Hepatocyte (in vitro differentiated cells): ENCODE measurements at regions not wholly inside any gene's neighbourhood (a gene's known extent, or its start where the extent isn't known, plus 50 kb on each side); places are given as distances from the start of the nearest gene placed in this dataset.

Experiments used
- DNase-seq: peaks from one replicate; pipeline ENCODE4 v3.0.0-alpha.2; 2016; ENCODE audit warnings: low spot score
- H2AFZ ChIP-seq: fragments of 200-600 bp; sonication (generic); 2 replicates; pipeline ENCODE4 v1.6.0; 2016; ENCODE audit warnings: antibody characterized with exemption, mild to moderate bottlenecking
- H3K27ac ChIP-seq: fragments of 200-600 bp; sonication (generic); 2 replicates; pipeline ENCODE4 v1.5.1; 2016; ENCODE audit warnings: mild to moderate bottlenecking
- H3K27me3 ChIP-seq: fragments of 200-600 bp; sonication (generic); 2 replicates; pipeline ENCODE4 v1.6.1; 2016
- H3K36me3 ChIP-seq: fragments of 200-600 bp; sonication (generic); replicated peaks from 2 replicates; pipeline ENCODE4 v1.5.1; 2016; ENCODE audit warnings: low read depth; ENCODE audit not compliant: insufficient read depth
- H3K4me1 ChIP-seq: fragments of 200-600 bp; sonication (generic); 2 replicates; pipeline ENCODE4 v1.5.1; 2016; ENCODE audit warnings: mild to moderate bottlenecking, moderate library complexity; ENCODE audit not compliant: insufficient read depth
- H3K4me2 ChIP-seq: fragments of 200-600 bp; sonication (generic); 2 replicates; pipeline ENCODE4 v1.6.0; 2016
- H3K4me3 ChIP-seq: fragments of 200-600 bp; sonication (generic); 2 replicates; pipeline ENCODE4 v1.5.1; 2016; ENCODE audit warnings: mild to moderate bottlenecking
- H3K79me2 ChIP-seq: fragments of 200-600 bp; sonication (generic); 2 replicates; pipeline ENCODE4 v1.6.0; 2017; ENCODE audit warnings: mild to moderate bottlenecking
- H3K9me2 ChIP-seq: fragments of 200-600 bp; sonication (generic); replicated peaks from 2 replicates; pipeline ENCODE4 v1.6.0; 2017; ENCODE audit warnings: mild to moderate bottlenecking; ENCODE audit not compliant: insufficient read depth
- H3K9me3 ChIP-seq: fragments of 200-600 bp; sonication (generic); 2 replicates; pipeline ENCODE4 v1.5.1; 2016; ENCODE audit warnings: low read depth, mild to moderate bottlenecking
- H4K20me1 ChIP-seq: fragments of 200-600 bp; sonication (generic); 2 replicates; pipeline ENCODE4 v1.6.0; 2016; ENCODE audit warnings: mild to moderate bottlenecking; ENCODE audit not compliant: insufficient read depth, poor library complexity, severe bottlenecking
- EZH2 ChIP-seq: fragments of 200-600 bp; sonication (generic); IDR thresholded peaks from 2 replicates; pipeline ENCODE4 v1.6.1; 2016; ENCODE audit warnings: antibody characterized with exemption, mild to moderate bottlenecking, borderline replicate concordance
- EZH2phosphoT487 ChIP-seq: fragments of 200-600 bp; sonication (generic); IDR thresholded peaks from one replicate; pipeline ENCODE4 v1.6.1; 2018; ENCODE audit warnings: antibody characterized with exemption, mild to moderate bottlenecking, low read depth, moderate library complexity; ENCODE audit not compliant: unreplicated experiment, severe bottlenecking
- WGBS: methylation state at CpG from one replicate; pipeline ENCODE4 v1.1.6; 2016; ENCODE audit warnings: low lambda C conversion rate; ENCODE audit errors: missing lambda C conversion rate; 5-methylcytosine and 5-hydroxymethylcytosine counted together
- TF ChIP-seq, protein P1 (sequence below): fragments of 200-600 bp; sonication (generic); IDR thresholded peaks from 2 replicates; pipeline ENCODE4 v1.5.1; 2016; ENCODE audit warnings: antibody characterized with exemption, mild to moderate bottlenecking; ENCODE audit not compliant: poor library complexity

- TF ChIP-seq, protein P1, sequence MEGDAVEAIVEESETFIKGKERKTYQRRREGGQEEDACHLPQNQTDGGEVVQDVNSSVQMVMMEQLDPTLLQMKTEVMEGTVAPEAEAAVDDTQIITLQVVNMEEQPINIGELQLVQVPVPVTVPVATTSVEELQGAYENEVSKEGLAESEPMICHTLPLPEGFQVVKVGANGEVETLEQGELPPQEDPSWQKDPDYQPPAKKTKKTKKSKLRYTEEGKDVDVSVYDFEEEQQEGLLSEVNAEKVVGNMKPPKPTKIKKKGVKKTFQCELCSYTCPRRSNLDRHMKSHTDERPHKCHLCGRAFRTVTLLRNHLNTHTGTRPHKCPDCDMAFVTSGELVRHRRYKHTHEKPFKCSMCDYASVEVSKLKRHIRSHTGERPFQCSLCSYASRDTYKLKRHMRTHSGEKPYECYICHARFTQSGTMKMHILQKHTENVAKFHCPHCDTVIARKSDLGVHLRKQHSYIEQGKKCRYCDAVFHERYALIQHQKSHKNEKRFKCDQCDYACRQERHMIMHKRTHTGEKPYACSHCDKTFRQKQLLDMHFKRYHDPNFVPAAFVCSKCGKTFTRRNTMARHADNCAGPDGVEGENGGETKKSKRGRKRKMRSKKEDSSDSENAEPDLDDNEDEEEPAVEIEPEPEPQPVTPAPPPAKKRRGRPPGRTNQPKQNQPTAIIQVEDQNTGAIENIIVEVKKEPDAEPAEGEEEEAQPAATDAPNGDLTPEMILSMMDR = no peak
- no peak for TF ChIP-seq EZH2
- TF ChIP-seq EZH2phosphoT487 = no peak
- WGBS = 67% methylated on average over 4 of the region's 4 CpGs
- Histone ChIP-seq H3K27me3 (peaks cover 3% of the 10 kb centered on the region), H3K36me3 (no peaks in the 10 kb centered on the region), H3K4me1 (no peaks in the 10 kb centered on the region), H3K27ac (no peak overlapping the region), H2AFZ (no peak overlapping the region), H3K9me3 (no peaks in the 10 kb centered on the region), H3K4me2 (no peak overlapping the region), H3K4me3 (no peak overlapping the region), H3K9me2 (no peaks in the 10 kb centered on the region), H4K20me1 (no peaks in the 10 kb centered on the region), H3K79me2 (no peaks in the 10 kb centered on the region)
- no peak for DNase-seq
Measured at GRCh38 chr5:87791869-87792268, 379.1 kb upstream of the CCNH start.

DNA sequence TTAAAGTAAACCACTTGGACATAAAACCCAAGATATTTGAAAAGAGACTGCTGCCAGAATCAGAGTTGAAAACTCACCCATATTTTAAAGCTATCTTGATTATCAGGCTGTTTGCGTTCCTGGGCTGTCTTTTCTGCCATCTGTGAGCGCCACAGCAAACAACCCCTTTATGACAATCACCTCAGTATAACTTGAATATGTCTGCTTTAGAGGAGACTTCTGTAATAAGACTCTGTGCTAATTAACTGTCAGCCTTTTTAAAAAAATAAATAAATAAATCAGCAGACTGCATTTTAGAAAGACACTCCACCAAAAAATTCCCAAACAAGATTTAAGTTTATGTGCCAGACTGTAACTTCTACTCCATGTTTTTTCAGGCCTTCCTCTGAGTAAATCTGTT lies 375.7 kb upstream of the CCNH start:
- H3K27ac ChIP-seq = no peak overlapping the region
- H3K9me3 ChIP-seq = no peaks in the 10 kb centered on the region
- TF ChIP-seq EZH2phosphoT487 (no peak), EZH2 (no peak)
- TF ChIP-seq, protein P1 = no peak
- WGBS = 48% methylated on average over 2 of the region's 2 CpGs
- DNase-seq = no peak
- H2AFZ ChIP-seq = no peak overlapping the region
- no peaks in the 10 kb centered on the region for H3K9me2 ChIP-seq
- no peak overlapping the region for H3K4me2 ChIP-seq
- no peaks in the 10 kb centered on the region for H3K4me1 ChIP-seq
- no peak overlapping the region for H3K4me3 ChIP-seq
- H3K79me2 ChIP-seq = no peaks in the 10 kb centered on the region
- no peaks in the 10 kb centered on the region for H3K36me3 ChIP-seq
- H4K20me1 ChIP-seq = no peaks in the 10 kb centered on the region
- H3K27me3 ChIP-seq = peaks cover 10% of the 10 kb centered on the region

DNA sequence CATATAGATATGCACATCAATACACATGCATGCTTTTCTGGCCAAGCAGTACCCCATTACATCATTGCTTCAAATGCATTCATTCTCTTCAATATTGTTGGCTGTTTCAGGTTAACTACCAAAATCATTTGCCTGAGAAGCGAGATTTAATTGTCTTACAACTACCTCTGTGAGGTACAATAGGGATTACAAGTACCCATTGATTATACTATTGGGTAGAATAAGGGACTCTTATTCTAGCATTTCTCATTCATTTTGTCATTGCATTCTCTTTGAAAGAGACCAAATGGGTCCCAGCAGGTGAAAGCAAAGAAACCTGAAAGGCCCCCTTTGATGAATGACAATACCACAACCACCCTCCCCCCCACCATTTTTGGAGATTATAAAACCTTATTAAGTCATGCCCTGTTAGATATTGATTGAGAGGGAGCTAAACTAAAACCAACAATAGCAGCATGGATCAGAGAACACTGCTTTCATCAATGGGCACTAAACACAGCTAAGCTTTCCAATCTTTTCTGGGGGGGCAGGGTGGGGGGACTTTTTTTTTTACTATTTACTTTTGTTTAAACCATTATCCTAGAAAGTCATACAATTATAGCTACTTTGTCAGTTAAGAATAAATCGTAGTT lies 375.0 kb upstream of the CCNH start:
- peaks cover 16% of the 10 kb centered on the region for H3K27me3 ChIP-seq
- H3K36me3 ChIP-seq = no peaks in the 10 kb centered on the region
- H3K4me2 ChIP-seq = no peak overlapping the region
- H2AFZ ChIP-seq = no peak overlapping the region
- H4K20me1 ChIP-seq = no peaks in the 10 kb centered on the region
- 45% methylated on average over 2 of the region's 2 CpGs for WGBS
- no peak for DNase-seq
- TF ChIP-seq EZH2phosphoT487 (no peak), EZH2 (no peak)
- TF ChIP-seq, protein P1 = no peak
- no peak overlapping the region for H3K27ac ChIP-seq
- no peaks in the 10 kb centered on the region for H3K9me2 ChIP-seq
- no peaks in the 10 kb centered on the region for H3K4me1 ChIP-seq
- no peaks in the 10 kb centered on the region for H3K79me2 ChIP-seq
- H3K9me3 ChIP-seq = no peaks in the 10 kb centered on the region
- H3K4me3 ChIP-seq = no peak overlapping the region
